ENCODE measurements at regions not wholly inside any gene's neighbourhood (a gene's known extent, or its start where the extent isn't known, plus 50 kb on each side); places are given as distances from the start of the nearest gene placed in this dataset.

- no peak for TF ChIP-seq ZNF274 (IDR thresholded peaks at IDR 0.05; ENCODE audit: low read depth, low read length)
- no peak for TF ChIP-seq YY1 (IDR thresholded peaks at IDR 0.05; ENCODE audit: insufficient read depth, insufficient read length)
- TF ChIP-seq SUZ12 (IDR thresholded peaks at IDR 0.05; ENCODE audit: extremely low read depth, insufficient read depth, insufficient read length) = no peak
These were observed 400.8 kb upstream of the MYT1L start for GRCh38 chr2:2731816-2732284.

All from NT2/D1 (cell line).